GM18520 (cell line): ENCODE measurements at regions not wholly inside any gene's neighbourhood (a gene's known extent, or its start where the extent isn't known, plus 50 kb on each side); places are given as distances from the start of the nearest gene placed in this dataset.

Source experiments
- ATAC-seq: cut with Tn5 transposase; IDR thresholded peaks from one replicate; pipeline ENCODE4 v1.9.1; 2021; ENCODE audit not compliant: unreplicated experiment

DNA sequence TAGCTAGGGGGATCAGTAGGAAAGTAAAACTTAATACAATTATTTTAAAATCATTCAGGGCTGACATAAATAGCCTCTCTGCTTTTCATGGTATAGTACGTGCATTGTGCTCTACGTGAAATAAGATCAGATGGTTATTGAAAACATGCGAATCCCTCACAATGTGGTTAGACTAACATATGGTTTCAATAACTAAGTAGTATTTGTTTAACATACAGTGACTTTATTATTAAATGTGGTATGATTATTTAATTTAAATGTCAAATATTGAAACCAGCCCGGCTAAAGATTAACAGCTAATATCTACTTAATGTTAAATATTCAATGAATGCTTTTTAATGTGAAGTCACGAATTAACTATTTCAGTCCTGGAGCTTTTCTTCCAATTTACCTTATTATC is 473.9 kb upstream of the THBS1 start:
- ATAC-seq = no peak

DNA sequence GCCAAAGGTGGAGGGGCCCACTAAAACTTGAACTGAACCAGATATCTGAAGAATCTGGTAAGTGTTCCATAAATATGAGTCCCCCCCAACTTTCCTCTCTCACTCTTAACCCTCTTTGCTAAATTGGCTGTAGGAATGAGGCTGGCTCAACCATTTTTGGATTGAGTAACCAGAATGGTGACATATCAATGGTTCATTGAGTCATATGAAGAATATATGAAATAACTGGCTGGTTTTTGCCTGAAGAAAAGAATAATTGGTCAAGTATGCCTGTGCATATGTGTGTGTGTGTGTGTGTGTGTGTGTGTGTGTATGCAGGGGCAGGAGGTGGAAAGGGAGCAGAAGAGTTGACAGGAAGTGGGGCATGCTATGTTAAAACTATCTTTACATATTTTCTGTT is 472.9 kb upstream of the THBS1 start:
- ATAC-seq = no peak

DNA sequence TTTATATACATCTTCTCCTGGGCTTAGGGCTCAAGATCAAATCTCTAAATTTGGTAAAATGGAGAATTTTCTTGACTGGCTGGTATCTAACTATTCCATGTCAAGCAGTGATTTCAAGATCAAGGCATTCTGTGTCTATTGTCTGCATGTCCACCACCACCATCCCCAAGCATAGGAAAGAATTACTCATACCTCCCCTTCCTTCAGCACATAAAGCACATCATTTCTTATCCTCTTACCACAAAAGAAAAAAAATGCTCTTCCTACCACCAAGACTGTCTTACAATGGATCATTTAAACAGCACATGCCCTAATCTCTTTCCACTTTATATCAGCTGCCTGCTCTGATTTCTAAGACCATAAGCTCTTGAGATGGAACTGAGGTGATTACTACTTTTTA is 470.5 kb upstream of the THBS1 start:
- no peak for ATAC-seq

DNA sequence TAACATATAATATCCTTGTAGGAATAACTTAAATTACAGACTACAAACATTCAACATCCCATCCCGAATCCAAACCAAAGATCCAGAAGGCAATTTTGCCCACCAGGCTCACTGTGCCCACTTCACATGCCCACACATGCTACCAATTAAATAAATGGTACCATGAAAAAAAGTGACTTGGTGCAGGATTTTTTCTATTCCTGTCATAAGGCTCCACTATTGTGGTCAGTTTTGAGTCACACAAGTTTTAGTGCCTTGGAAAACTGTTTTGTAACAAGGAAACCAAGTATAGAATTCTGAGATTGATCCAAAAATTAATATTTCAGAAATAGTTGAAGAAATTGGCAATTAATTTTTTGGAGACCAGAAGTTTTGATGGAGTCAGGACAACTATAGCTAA is 470.1 kb upstream of the THBS1 start:
- ATAC-seq = no peak

DNA sequence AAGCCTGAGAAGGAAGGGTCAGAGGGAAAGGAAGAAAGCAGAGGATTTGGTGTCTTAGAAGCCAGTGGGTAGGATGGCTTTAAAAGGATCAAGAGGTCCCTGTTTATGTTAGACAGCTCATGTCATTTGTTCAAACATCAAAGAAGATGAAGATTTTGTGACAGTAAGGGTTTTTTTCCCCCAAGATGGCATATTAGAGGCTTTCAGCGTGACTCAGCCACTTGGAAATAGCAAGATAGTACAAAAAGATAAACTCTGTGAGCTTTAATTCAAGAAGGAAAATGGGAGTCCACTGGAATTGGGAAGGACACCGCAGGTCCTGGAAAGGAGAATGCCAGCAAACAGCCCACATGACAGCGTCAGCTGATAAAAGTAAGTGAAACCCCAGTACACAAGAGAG is 467.1 kb upstream of the THBS1 start:
- no peak for ATAC-seq

DNA sequence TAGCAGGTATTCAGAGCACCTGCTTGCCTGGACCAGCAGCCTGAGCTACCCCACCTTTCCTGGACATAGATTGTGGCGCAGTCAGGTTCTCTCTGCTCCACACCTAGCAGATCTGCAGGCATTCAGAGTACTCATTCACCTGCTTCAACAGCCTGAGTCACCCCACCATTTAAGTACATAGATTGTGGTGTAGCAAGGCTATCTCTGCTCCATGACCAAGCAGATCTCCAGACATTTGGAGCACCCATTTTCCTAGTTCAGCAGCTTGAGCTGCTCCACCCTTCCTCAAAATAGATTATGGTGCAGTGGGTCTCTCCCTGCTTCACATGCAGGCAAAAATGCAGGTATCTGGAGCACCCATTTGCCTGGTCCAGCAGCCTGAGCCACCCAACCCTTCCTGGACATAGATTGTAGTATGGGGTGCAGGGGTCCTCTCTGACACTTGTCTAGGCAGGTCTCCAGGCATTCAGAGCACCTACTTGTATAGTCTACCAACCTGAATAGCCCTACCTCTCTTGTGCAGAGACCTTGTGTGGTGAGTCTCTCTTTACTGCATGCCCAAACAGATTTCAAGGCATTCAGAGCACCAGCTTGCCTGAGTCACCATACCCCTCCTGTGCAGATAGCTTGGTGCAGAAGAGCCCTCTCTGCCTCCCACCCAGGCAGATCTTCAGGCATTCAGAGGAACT is 466.0 kb upstream of the THBS1 start:
- no peak for ATAC-seq

DNA sequence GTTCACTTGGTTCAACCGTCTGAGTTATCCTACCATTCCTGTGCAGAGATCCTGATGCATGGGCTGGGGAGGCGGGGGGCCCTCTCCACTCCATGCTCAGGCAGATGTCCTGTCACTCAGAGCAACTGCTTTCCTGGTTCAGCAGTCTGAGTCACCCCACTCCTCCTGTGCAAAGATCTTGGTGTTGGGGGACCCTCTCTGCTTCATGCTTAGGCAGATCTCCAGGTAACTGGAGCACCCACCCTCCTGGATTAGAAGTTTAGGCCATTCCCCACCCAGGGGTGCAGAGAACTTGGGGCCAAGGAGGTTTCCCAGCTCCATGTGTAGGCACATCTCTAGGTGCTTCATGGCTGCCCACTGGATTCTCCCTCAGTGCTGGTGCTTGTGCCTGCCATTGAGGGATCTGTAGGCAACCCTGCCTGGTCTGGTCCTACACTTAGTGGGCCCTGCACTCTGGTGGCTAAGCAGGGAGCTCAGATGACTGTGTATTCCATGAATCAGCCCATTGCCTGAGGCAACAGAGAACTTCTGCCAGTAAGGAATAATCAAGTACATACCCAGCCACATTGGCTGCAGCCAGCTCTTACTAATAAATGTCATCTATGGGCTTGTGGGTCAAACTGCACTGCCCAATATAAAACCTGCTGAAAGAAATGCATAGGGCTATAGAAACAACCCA is 465.4 kb upstream of the THBS1 start:
- ATAC-seq = no peak

DNA sequence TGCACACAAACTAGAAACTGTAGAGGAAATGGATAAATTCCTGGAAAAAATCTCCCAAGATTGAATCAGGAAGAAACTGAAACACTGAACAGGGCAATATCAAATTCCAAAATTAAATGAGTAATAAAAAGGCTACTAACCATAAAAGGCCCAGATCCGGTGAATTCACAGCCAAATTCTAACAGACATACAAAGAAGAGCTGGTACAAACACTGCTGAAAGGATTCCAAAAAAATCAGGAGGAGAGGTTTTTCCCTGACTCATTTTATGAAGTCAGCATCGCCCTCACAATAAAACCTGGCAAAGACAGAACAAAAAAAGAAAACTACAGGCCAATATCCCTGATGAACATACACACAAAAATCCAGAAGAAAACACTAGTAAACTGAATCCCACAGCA is 462.4 kb upstream of the THBS1 start:
- ATAC-seq = no peak

DNA sequence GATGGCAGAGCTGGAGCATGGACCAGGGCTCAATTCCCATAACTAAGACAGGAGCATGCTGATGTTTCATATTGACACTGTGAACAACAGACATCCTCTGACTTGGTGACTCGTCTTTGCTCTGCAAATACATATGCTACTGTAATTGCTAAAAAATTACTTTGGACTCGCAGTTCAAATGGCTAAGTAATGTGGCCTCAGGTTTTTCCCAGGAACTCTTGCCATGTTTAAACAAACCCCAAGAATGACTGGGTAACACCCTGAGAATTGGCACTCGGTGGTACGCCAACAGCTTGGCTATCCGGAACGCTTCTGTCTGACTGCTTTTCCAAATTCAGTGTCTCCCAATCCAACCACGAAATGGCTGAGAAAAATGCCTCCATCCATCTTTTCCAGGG is 456.7 kb upstream of the THBS1 start:
- no peak for ATAC-seq

DNA sequence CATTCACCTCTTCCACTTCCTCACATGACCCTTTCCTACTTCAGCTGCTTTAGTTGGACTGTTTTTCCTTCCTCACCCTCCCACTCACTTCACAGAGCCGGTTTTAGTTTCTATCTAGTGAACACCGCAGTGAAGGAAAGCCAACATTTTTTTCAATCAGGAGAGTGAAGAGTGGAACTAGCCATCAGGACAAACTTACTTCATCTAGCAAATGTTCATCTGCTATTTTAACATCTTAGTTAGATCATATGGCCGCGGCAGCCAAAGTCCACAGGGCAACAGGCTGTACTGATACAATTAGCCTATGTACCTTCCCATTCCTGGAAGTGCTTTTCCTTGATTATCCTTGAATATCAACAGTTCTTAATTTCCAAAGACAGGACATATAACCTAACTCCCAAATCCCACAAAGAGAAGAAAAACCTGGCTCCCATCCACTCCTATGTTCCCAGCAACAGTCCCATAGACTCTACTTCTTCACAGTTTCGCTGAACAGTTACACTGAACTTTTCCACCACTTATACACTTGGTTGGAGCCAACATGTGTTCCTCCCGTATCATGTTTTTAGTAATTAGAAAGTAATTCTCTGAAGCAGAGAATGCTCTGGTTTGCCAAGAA is 456.2 kb upstream of the THBS1 start:
- ATAC-seq = no peak

DNA sequence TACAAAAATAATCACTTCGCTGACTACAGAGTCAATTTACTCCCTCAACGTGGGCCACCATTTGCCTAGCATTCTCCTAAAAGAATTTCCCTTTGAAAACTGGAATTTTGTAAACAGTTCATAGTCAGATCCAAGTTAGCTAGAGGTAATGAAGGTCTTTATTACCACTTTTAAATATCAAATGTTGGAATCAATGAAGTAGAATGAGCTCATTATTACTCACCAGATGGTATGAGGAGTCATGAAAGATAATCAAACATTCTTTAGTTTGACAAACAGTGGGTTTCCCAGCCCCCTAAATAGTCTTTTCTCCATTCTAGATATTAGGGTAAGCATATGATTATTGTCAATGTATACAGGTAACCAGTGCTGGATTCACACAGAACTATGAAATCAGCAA is 455.7 kb upstream of the THBS1 start:
- no peak for ATAC-seq

DNA sequence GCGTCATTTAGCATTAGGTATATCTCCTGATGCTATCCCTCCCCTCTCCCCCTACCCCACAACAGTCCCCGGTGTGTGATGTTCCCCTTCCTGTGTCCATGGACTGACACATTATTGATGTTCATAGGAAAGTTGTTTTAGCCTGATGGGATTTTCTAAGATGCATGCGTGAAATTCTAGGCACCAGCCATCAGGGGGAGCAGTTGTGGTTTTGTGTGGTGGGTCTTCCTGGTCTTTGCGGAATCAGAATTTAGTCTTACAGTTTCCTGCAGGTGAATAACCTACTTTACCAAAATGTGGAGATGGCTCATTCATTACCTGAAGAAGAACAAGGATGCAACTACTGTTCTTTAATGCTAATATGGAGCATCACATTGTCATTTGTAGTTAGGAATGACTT is 455.0 kb upstream of the THBS1 start:
- ATAC-seq = no peak

DNA sequence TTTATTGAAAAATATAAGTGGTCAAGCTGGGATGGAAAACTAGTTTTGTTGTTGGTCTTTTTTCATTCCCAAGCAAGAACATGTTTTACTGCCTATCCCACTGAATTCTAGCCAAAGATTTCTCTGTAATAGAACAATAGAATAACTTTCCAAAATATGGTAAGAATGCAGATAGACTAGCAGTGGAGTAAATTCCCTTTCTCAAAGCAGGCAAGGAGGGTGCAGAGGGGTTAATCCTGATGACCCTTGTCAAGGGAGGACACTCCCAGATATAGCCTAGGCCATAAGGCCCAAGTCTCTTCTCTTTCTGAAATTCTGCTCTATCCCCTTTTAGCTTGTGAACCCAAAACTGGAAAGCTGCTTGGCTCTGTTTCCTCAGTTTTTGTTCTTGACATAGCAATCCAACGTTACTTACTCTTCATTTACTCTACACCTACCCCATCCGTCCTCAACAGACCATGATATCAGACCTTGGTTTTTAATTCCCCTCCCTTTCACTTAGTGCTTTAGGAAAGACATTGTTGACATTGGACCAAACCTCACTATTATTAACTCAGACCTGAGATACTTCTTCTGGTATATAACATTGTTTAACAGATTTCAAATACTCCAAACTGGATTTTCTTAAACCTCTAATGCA is 453.6 kb upstream of the THBS1 start:
- ATAC-seq = no peak

DNA sequence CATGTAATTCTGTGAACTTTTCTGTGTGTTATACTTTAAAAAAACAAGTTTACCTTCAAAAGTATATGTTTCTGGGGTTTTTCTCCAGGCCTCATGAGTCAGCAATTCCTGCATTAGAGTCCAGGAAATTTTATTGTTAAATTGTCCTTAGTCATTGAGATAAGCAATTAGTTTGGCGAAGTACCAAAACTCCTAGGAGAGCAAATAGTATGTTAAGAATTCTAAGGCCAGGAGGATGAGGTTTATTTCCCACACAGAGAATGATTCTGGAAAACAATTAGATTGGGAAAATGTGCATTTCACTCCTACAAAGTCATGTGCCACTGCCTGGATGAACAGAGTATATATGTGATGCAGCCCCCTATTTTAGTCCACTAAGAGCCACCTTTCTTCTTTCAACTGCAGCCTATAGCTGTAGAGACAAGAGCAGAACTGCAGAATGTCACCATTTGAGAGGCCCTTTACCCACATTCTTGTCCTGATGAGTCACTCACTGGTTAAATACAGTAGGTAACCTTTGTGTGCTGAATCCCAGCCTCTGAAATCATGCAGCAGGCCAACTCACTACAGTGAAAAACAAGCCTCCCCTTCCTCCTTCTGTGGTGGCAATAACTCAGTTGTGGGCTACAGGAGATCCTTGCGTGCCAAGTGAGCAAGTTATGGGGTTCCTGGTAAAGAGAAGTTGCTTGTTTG is 452.8 kb upstream of the THBS1 start:
- no peak for ATAC-seq

DNA sequence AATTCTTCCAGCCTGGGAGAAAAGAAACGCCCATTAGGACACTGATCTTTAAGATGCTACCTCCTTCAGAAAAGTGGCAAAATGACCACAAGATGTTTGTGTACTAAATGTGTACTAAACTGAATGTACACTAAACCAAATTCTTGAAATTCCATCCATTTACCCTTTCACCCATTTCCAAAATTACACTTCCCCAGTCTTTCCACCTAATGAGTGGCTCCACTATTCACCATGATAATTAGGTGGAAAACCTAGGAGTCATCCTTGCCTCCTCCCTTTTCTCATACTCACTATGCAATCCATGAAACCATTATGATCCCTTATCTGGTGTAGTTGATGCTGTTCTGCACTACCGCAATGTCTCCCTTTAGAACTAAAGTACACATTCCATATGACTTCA is 452.1 kb upstream of the THBS1 start:
- no peak for ATAC-seq

DNA sequence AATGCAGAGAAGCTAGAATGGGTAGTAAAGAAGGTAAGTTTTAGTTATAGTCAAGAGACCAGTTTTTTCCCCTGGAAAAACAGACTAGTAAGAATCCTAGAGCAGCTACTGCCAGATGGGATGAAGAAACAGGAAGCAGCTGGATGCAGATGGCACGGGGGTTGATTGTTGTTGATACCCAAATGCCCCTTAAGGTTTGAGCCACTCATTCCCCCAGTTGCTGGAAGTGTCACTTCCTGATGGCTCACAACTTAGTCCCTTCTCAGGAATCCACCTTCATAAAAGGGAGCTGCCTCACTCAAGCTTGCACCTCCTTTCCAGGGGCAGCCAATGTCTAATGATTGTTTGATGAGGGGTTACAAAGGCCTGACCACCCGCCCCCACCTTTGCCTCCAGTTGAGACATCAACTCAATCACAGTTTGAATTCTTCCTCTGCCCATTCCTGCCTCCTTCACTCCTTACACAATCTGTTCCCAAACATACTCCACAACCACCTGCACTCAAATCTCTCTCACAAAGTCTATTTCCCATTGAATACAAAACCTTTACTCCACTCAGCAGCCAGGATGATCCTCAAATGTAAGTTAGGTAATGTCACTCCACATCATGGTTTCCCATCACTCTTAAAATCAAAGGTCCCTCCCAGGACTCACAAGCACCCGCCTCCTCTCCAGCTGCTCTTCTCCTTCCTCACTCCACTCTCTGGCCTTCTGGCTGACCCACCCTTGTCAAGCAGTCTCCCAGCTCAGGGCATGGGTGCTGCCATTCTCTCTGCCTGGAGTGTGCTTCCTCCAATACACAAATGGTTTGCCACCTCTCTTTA is 450.1 kb upstream of the THBS1 start:
- no peak for ATAC-seq

DNA sequence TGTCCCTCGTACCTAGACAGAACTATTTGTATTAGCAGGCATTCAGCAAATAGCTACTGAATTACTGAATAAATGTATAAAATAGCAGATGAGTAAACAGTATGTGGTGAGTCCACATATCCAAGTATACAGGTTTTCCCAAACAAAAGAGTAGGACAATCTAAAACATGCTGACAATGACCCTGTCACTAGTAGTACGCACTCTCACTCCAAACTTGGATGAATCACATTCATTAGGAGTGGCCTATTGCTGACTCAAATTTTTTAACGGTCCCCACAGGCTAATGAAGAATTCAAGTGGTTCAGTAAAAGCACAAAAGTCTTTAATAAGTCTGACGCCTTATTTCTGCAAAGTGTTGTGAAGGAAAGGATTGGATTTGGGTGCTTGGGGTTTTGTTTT is 449.3 kb upstream of the THBS1 start:
- ATAC-seq = no peak

DNA sequence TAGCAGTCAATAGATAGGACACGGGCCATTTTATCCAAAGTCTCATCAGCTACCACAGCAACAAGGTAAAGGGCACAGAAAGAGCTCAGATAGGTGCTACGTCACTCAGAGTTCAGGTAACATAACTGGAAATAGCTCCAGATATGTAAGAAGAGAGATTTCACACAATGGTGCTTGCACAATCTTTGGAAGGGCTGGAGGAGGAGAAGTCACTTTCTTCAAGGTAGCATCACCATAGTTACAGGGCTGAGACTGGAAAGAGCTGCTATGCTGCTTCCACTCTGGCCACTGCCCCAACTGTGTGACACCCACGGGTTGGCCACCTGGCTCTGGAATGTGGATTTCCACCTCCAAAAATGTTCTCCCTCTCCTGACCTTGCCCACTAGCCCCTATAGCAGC is 448.8 kb upstream of the THBS1 start:
- no peak for ATAC-seq

DNA sequence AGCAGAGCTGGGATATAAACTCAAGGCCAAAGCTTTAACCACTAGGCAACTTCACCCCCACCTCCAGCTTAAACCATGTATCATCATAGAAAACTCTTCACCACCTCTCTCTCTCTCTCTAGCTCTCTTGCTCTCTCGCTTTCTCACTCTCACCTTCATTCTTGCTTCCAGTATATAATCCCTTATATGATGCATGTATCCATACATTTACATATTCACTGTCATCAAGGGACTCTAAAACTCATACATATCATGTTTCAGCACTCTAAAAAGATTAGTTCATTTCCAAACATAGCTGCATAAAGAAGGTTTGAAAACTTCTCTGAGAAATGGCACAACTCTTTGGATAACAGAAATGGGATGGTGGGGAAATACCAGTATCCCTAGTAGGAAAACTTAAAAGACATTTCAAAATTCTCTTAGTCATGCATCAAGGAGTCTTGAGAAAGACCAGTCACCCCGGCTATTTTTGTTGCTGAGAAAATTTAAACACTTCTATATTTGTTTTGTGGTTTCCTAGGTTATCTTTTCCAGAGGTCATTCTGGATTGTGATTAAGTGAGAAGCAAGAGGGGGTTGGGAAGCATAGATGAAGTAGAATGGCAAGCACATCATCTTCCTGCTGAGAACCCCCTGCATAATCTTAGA is 447.8 kb upstream of the THBS1 start:
- no peak for ATAC-seq

DNA sequence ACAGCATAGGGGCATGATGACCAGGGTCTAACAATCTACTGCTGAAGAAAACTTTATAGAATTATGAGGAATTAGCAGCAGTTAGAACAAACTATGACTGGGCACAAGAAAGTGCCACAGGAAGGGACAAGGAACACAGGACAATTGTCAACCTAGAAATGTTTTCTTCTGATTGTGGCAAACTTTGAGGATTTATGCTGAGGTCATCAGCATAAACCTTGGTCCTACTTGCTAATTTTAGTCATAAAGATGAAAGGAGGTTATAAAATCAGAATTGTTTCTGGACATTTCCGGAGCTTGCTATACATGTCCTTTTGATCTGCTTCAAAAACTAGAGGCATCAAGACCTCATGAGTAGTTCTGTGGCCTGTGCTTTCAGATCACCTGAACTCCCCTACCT is 446.6 kb upstream of the THBS1 start:
- ATAC-seq = no peak
